ENCODE measurements at regions not wholly inside any gene's neighbourhood (a gene's known extent, or its start where the extent isn't known, plus 50 kb on each side); places are given as distances from the start of the nearest gene placed in this dataset.

DNA sequence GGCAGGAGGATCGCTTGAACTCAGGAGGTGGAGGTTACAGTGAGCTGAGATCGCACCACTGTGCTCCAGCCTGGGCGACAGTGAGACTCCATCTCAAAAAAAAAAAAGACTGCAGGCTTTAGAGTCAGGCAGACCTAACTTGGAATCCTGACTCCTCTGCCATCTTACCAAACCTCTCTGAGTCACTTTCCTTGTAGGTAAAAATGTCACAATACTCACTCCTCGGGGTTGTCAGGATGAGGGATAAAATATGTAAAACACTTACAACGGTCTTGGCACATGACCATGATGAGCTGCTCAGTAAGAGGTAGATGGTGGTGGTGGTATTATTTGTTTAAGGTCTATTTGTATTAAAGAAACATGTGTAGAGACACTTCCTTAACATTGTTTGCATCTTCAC, 154.1 kb upstream of the PDE1C start:
- WGBS (ENCODE audit: low lambda C conversion rate): 3% methylated on average over 5 of the region's 5 CpGs
- ChIA-PET CTCF (interaction anchor here (2.0 to 8.8 kb wide), 2 partner anchors 14 to 255 kb away, joined by 6 to 73 read pairs; no protein-coding TSS in a partner anchor), POLR2A (no interaction called here)

DNA sequence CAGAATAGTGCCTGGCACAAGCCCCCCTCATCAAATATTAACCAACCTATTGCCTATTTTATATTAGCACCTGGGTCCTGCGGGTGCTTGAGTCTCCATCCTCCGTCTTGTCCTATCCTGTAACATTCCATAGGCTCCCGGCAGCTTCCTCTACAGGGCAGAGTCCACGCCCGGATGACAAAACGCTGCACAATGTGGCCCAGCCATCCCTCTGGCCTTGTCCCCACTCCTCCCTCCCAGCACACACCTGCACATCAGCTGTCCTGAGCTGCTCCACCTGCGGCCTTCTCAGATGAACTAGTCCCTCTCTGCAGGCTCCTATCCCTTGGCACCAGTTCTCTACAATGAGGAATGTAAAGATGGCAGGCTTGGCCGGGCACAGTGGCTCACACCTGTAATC, 153.5 kb upstream of the PDE1C start:
- ChIA-PET CTCF (interaction anchor here (2.0 to 8.8 kb wide), 2 partner anchors 13 to 256 kb away, joined by 6 to 73 read pairs; no protein-coding TSS in a partner anchor), POLR2A (no interaction called here)
- no peaks in the 10 kb centered on the region for H3K9me2 ChIP-seq
- no peaks in the 10 kb centered on the region for H3K79me2 ChIP-seq (ENCODE audit: insufficient read depth)
- no peak overlapping the region for H3K27ac ChIP-seq (ENCODE audit: low read depth in 2 of 2, low read length in 1 of 2)
- H3K36me3 ChIP-seq (replicated peaks in 1 of 2; ENCODE audit: control insufficient read depth in 1 of 2, insufficient read depth in 2 of 2, low read length in 1 of 2): no peaks in the 10 kb centered on the region
- no peaks in the 10 kb centered on the region for H3F3A ChIP-seq (replicated peaks; ENCODE audit: insufficient read depth)
- no peaks in the 10 kb centered on the region for H4K20me1 ChIP-seq (ENCODE audit: insufficient read depth)
- H2AFZ ChIP-seq (ENCODE audit: low read depth): no peak overlapping the region
- no peak overlapping the region for H3K4me3 ChIP-seq (ENCODE audit: low read depth in 2 of 2, low read length in 1 of 2)
- WGBS (ENCODE audit: low lambda C conversion rate): 6% methylated on average over 8 of the region's 8 CpGs
- H3K9me3 ChIP-seq: no peaks in the 10 kb centered on the region
- no peak overlapping the region for H3K9ac ChIP-seq
- H3K4me1 ChIP-seq (ENCODE audit: control insufficient read depth in 1 of 2, insufficient read depth in 2 of 2, low read depth in 1 of 2, low read length in 1 of 2): no peaks in the 10 kb centered on the region
- H3K27me3 ChIP-seq (ENCODE audit: insufficient read depth): peaks cover 79% of the 10 kb centered on the region
- no peak for DNase-seq
- H3K4me2 ChIP-seq: no peak overlapping the region
- TF ChIP-seq EZH2phosphoT487 (IDR thresholded peaks at IDR 0.05; ENCODE audit: borderline replicate concordance, low read depth) (no peak), EP300 (IDR thresholded peaks at IDR 0.05; ENCODE audit: borderline replicate concordance in 1 of 2, low read depth in 1 of 2, low read length in 1 of 2) (no peak), YY1 (IDR thresholded peaks at IDR 0.05; ENCODE audit: low read depth) (no peak), RAD21 (IDR thresholded peaks at IDR 0.05; ENCODE audit: low read length) (no peak), SMC3 (IDR thresholded peaks at IDR 0.05; ENCODE audit: low read depth, low read length) (no peak), POLR2AphosphoS5 (IDR thresholded peaks at IDR 0.05; ENCODE audit: low read depth, low read length) (no peak), FOXM1 (IDR thresholded peaks at IDR 0.05; ENCODE audit: low read depth) (no peak), RFX5 (IDR thresholded peaks at IDR 0.05; ENCODE audit: low read length) (no peak), GABPA (IDR thresholded peaks at IDR 0.05; ENCODE audit: low read depth) (no peak)
- TF ChIP-seq, protein P1, sequence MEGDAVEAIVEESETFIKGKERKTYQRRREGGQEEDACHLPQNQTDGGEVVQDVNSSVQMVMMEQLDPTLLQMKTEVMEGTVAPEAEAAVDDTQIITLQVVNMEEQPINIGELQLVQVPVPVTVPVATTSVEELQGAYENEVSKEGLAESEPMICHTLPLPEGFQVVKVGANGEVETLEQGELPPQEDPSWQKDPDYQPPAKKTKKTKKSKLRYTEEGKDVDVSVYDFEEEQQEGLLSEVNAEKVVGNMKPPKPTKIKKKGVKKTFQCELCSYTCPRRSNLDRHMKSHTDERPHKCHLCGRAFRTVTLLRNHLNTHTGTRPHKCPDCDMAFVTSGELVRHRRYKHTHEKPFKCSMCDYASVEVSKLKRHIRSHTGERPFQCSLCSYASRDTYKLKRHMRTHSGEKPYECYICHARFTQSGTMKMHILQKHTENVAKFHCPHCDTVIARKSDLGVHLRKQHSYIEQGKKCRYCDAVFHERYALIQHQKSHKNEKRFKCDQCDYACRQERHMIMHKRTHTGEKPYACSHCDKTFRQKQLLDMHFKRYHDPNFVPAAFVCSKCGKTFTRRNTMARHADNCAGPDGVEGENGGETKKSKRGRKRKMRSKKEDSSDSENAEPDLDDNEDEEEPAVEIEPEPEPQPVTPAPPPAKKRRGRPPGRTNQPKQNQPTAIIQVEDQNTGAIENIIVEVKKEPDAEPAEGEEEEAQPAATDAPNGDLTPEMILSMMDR (IDR thresholded peaks at IDR 0.05): no peak
- TF ChIP-seq, protein P2, sequence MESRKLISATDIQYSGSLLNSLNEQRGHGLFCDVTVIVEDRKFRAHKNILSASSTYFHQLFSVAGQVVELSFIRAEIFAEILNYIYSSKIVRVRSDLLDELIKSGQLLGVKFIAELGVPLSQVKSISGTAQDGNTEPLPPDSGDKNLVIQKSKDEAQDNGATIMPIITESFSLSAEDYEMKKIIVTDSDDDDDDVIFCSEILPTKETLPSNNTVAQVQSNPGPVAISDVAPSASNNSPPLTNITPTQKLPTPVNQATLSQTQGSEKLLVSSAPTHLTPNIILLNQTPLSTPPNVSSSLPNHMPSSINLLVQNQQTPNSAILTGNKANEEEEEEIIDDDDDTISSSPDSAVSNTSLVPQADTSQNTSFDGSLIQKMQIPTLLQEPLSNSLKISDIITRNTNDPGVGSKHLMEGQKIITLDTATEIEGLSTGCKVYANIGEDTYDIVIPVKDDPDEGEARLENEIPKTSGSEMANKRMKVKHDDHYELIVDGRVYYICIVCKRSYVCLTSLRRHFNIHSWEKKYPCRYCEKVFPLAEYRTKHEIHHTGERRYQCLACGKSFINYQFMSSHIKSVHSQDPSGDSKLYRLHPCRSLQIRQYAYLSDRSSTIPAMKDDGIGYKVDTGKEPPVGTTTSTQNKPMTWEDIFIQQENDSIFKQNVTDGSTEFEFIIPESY (IDR thresholded peaks at IDR 0.05; ENCODE audit: borderline replicate concordance, low read depth): no peak

More for the DNA sequence above, 154.1 kb upstream of the PDE1C start:
- no peak overlapping the region for H3K27ac ChIP-seq (ENCODE audit: low read depth in 2 of 2, low read length in 1 of 2)
- no peak overlapping the region for H3K4me2 ChIP-seq
- no peaks in the 10 kb centered on the region for H3F3A ChIP-seq (replicated peaks; ENCODE audit: insufficient read depth)
- H2AFZ ChIP-seq (ENCODE audit: low read depth): no peak overlapping the region
- no peaks in the 10 kb centered on the region for H3K9me3 ChIP-seq
- H3K9me2 ChIP-seq: no peaks in the 10 kb centered on the region
- H3K4me1 ChIP-seq (ENCODE audit: control insufficient read depth in 1 of 2, insufficient read depth in 2 of 2, low read depth in 1 of 2, low read length in 1 of 2): no peaks in the 10 kb centered on the region
- DNase-seq: no peak
- H3K4me3 ChIP-seq (ENCODE audit: low read depth in 2 of 2, low read length in 1 of 2): no peak overlapping the region
- no peaks in the 10 kb centered on the region for H3K79me2 ChIP-seq (ENCODE audit: insufficient read depth)
- no peaks in the 10 kb centered on the region for H3K36me3 ChIP-seq (replicated peaks in 1 of 2; ENCODE audit: control insufficient read depth in 1 of 2, insufficient read depth in 2 of 2, low read length in 1 of 2)
- H4K20me1 ChIP-seq (ENCODE audit: insufficient read depth): no peaks in the 10 kb centered on the region
- H3K9ac ChIP-seq: no peak overlapping the region
- TF ChIP-seq GABPA (IDR thresholded peaks at IDR 0.05; ENCODE audit: low read depth) (no peak), SIN3A (IDR thresholded peaks at IDR 0.05; ENCODE audit: borderline replicate concordance, low read depth, low read length) (no peak), TCF12 (IDR thresholded peaks at IDR 0.05) (no peak), RXRA (IDR thresholded peaks at IDR 0.05; ENCODE audit: borderline replicate concordance, low read depth) (no peak), POLR2AphosphoS5 (IDR thresholded peaks at IDR 0.05; ENCODE audit: low read depth, low read length) (no peak), SMC3 (IDR thresholded peaks at IDR 0.05; ENCODE audit: low read depth, low read length) (no peak), RAD21 (IDR thresholded peaks at IDR 0.05; ENCODE audit: low read length) (no peak), RCOR1 (IDR thresholded peaks at IDR 0.05; ENCODE audit: low read length) (no peak), GATA2 (CRISPR knock-in tag; IDR thresholded peaks at IDR 0.05) (no peak), JUND (IDR thresholded peaks at IDR 0.05) (no peak)
- TF ChIP-seq, protein P3, sequence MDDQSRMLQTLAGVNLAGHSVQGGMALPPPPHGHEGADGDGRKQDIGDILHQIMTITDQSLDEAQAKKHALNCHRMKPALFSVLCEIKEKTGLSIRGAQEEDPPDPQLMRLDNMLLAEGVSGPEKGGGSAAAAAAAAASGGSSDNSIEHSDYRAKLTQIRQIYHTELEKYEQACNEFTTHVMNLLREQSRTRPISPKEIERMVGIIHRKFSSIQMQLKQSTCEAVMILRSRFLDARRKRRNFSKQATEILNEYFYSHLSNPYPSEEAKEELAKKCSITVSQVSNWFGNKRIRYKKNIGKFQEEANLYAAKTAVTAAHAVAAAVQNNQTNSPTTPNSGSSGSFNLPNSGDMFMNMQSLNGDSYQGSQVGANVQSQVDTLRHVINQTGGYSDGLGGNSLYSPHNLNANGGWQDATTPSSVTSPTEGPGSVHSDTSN (IDR thresholded peaks at IDR 0.05): no peak
- TF ChIP-seq, protein P4, sequence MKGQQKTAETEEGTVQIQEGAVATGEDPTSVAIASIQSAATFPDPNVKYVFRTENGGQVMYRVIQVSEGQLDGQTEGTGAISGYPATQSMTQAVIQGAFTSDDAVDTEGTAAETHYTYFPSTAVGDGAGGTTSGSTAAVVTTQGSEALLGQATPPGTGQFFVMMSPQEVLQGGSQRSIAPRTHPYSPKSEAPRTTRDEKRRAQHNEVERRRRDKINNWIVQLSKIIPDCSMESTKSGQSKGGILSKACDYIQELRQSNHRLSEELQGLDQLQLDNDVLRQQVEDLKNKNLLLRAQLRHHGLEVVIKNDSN (IDR thresholded peaks at IDR 0.05; ENCODE audit: borderline replicate concordance, low read depth): no peak
- TF ChIP-seq, protein P5, sequence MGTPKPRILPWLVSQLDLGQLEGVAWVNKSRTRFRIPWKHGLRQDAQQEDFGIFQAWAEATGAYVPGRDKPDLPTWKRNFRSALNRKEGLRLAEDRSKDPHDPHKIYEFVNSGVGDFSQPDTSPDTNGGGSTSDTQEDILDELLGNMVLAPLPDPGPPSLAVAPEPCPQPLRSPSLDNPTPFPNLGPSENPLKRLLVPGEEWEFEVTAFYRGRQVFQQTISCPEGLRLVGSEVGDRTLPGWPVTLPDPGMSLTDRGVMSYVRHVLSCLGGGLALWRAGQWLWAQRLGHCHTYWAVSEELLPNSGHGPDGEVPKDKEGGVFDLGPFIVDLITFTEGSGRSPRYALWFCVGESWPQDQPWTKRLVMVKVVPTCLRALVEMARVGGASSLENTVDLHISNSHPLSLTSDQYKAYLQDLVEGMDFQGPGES (IDR thresholded peaks at IDR 0.05; ENCODE audit: low read depth, low read length): no peak
- TF ChIP-seq, protein P6, sequence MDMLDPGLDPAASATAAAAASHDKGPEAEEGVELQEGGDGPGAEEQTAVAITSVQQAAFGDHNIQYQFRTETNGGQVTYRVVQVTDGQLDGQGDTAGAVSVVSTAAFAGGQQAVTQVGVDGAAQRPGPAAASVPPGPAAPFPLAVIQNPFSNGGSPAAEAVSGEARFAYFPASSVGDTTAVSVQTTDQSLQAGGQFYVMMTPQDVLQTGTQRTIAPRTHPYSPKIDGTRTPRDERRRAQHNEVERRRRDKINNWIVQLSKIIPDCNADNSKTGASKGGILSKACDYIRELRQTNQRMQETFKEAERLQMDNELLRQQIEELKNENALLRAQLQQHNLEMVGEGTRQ (IDR thresholded peaks at IDR 0.05; ENCODE audit: borderline replicate concordance, low read depth, low read length): no peak
- peaks cover 78% of the 10 kb centered on the region for H3K27me3 ChIP-seq (ENCODE audit: insufficient read depth)

Data from SK-N-SH (cell line).